GM12878 (cell line): ENCODE measurements at regions not wholly inside any gene's neighbourhood (a gene's known extent, or its start where the extent isn't known, plus 50 kb on each side); places are given as distances from the start of the nearest gene placed in this dataset.

ENCODE experiments used
- ASH2L ChIP-seq: fragments of 300-600, 200-600 bp; sonication (generic); IDR thresholded peaks from 2 replicates; pipeline ENCODE4 v1.6.1; 2017; ENCODE audit warnings: low read depth, mild to moderate bottlenecking, borderline replicate concordance
- ATF7 ChIP-seq: fragments of 450-650 bp; IDR thresholded peaks from 2 replicates; pipeline ENCODE4 v1.6.1; 2016; ENCODE audit warnings: low read depth, mild to moderate bottlenecking
- CBFB ChIP-seq: IDR thresholded peaks from 2 replicates; pipeline ENCODE4 v1.6.1; 2016; ENCODE audit warnings: antibody characterized with exemption, low read depth
- CHD4 ChIP-seq: fragments of 200-600 bp; sonication (generic); IDR thresholded peaks from 2 replicates; pipeline ENCODE4 v1.6.1; 2016; ENCODE audit warnings: mild to moderate bottlenecking
- CREB1 ChIP-seq: IDR thresholded peaks from 2 replicates; pipeline ENCODE4 v1.6.1; 2012; ENCODE audit warnings: low read depth, mild to moderate bottlenecking, inconsistent platforms
- CREM ChIP-seq: IDR thresholded peaks from 2 replicates; pipeline ENCODE4 v1.6.1; 2014; ENCODE audit warnings: antibody characterized with exemption, low read depth
- EGR1 ChIP-seq, 2 experiments: IDR thresholded peaks; 1 replicate in 1 of 2; 2 replicates in 1 of 2; pipeline ENCODE4 v1.6.1; 2011 to 2012; ENCODE audit warnings: low read depth in 2 of 2, low read length in 2 of 2, borderline replicate concordance in 1 of 2, mild to moderate bottlenecking in 1 of 2, moderate library complexity in 1 of 2
- MTA2 ChIP-seq: fragments of 450-650 bp; IDR thresholded peaks from 2 replicates; pipeline ENCODE4 v1.6.1; 2016; ENCODE audit warnings: low read depth, mild to moderate bottlenecking, moderate library complexity
- MXI1 ChIP-seq: fragments of 150-350 bp; IDR thresholded peaks from 2 replicates; pipeline ENCODE4 v1.6.1; 2011; ENCODE audit warnings: low read depth, mild to moderate bottlenecking, inconsistent platforms, low read length, improper control_type of control experiment
- PAX8 ChIP-seq: fragments of 450-650 bp; IDR thresholded peaks from 2 replicates; pipeline ENCODE4 v1.6.1; 2017; ENCODE audit warnings: mild to moderate bottlenecking, moderate library complexity
- YBX1 ChIP-seq: fragments of 450-650 bp; IDR thresholded peaks from 2 replicates; pipeline ENCODE4 v1.6.1; 2016; ENCODE audit warnings: antibody characterized with exemption
- ZBED1 ChIP-seq: IDR thresholded peaks from 2 replicates; pipeline ENCODE4 v1.6.1; 2016; ENCODE audit warnings: borderline replicate concordance
- TF ChIP-seq, protein P1 (sequence below): fragments of 450-650 bp; formaldehyde crosslinking; IDR thresholded peaks from 2 replicates; pipeline ENCODE4 v1.4.0; 2022; ENCODE audit warnings: mild to moderate bottlenecking, moderate library complexity
- TF ChIP-seq, protein P2 (sequence below): fragments of 450-650 bp; conservative IDR thresholded peaks from 2 replicates; pipeline ENCODE4 v1.6.1; 2017; ENCODE audit warnings: mild to moderate bottlenecking, moderate library complexity
- TF ChIP-seq, protein P3 (sequence below): IDR thresholded peaks from 2 replicates; pipeline ENCODE4 v1.6.1; 2012; ENCODE audit warnings: low read depth, low read length, improper control_type of control experiment
- TF ChIP-seq, protein P4 (sequence below): IDR thresholded peaks from 2 replicates; pipeline ENCODE4 v1.6.1; 2011; ENCODE audit warnings: borderline replicate concordance, low read depth, mild to moderate bottlenecking, moderate library complexity, low read length; ENCODE audit not compliant: insufficient read depth, poor library complexity, severe bottlenecking
- TF ChIP-seq, protein P5 (sequence below): fragments of 450-650 bp; formaldehyde crosslinking; IDR thresholded peaks from 2 replicates; pipeline ENCODE4 v1.4.0; 2020; ENCODE audit warnings: mild to moderate bottlenecking, moderate library complexity
- TF ChIP-seq, protein P6 (sequence below): fragments of 450-650 bp; IDR thresholded peaks from 2 replicates; pipeline ENCODE4 v1.6.1; 2016; ENCODE audit warnings: mild to moderate bottlenecking

DNA sequence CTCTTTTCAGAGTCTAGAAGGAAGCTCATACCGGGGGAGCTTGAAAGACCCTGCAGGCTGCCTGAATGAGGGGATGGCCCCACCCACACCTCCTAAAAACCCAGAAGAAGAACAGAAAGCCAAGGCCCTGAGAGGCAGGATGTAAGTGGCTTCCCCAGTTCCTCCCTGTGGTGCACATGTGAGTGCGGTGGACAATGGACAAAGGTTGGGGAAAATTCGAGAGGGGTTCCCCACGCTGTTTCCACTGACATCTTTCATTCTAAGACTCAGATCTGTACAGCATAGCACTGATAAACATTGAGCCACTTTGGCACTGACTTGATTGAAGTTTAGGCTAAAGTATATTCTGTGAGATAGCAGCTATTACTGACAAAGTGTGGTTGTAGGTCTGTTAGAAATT lies 79.5 kb upstream of the UMPS start (continued):
- TF ChIP-seq, protein P1, sequence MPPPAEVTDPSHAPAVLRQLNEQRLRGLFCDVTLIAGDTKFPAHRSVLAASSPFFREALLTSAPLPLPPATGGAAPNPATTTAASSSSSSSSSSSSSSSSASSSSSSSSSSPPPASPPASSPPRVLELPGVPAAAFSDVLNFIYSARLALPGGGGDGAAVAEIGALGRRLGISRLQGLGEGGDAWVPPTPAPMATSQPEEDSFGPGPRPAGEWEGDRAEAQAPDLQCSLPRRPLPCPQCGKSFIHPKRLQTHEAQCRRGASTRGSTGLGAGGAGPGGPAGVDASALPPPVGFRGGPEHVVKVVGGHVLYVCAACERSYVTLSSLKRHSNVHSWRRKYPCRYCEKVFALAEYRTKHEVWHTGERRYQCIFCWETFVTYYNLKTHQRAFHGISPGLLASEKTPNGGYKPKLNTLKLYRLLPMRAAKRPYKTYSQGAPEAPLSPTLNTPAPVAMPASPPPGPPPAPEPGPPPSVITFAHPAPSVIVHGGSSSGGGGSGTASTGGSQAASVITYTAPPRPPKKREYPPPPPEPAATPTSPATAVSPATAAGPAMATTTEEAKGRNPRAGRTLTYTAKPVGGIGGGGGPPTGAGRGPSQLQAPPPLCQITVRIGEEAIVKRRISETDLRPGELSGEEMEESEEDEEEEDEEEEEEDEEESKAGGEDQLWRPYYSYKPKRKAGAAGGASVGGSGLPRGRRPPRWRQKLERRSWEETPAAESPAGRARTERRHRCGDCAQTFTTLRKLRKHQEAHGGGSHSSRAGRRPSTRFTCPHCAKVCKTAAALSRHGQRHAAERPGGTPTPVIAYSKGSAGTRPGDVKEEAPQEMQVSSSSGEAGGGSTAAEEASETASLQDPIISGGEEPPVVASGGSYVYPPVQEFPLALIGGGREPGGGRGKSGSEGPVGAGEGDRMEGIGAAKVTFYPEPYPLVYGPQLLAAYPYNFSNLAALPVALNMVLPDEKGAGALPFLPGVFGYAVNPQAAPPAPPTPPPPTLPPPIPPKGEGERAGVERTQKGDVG: no peak
- TF ChIP-seq, protein P2, sequence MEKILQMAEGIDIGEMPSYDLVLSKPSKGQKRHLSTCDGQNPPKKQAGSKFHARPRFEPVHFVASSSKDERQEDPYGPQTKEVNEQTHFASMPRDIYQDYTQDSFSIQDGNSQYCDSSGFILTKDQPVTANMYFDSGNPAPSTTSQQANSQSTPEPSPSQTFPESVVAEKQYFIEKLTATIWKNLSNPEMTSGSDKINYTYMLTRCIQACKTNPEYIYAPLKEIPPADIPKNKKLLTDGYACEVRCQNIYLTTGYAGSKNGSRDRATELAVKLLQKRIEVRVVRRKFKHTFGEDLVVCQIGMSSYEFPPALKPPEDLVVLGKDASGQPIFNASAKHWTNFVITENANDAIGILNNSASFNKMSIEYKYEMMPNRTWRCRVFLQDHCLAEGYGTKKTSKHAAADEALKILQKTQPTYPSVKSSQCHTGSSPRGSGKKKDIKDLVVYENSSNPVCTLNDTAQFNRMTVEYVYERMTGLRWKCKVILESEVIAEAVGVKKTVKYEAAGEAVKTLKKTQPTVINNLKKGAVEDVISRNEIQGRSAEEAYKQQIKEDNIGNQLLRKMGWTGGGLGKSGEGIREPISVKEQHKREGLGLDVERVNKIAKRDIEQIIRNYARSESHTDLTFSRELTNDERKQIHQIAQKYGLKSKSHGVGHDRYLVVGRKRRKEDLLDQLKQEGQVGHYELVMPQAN: 0 out of 2 replicates have a peak, but pooled peaks have one; percentile 44
- TF ChIP-seq CREM: peak; percentile 83
- 0 out of 2 replicates have a peak, but pooled peaks have one; percentile 29 for TF ChIP-seq CREB1
- TF ChIP-seq CBFB: 0 out of 2 replicates have a peak, but pooled peaks have one; percentile 35
- peak; percentile 66 for TF ChIP-seq ATF7
- no peak for TF ChIP-seq ASH2L
- TF ChIP-seq, protein P3, sequence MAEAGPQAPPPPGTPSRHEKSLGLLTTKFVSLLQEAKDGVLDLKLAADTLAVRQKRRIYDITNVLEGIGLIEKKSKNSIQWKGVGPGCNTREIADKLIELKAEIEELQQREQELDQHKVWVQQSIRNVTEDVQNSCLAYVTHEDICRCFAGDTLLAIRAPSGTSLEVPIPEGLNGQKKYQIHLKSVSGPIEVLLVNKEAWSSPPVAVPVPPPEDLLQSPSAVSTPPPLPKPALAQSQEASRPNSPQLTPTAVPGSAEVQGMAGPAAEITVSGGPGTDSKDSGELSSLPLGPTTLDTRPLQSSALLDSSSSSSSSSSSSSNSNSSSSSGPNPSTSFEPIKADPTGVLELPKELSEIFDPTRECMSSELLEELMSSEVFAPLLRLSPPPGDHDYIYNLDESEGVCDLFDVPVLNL: no peak
- TF ChIP-seq, protein P4, sequence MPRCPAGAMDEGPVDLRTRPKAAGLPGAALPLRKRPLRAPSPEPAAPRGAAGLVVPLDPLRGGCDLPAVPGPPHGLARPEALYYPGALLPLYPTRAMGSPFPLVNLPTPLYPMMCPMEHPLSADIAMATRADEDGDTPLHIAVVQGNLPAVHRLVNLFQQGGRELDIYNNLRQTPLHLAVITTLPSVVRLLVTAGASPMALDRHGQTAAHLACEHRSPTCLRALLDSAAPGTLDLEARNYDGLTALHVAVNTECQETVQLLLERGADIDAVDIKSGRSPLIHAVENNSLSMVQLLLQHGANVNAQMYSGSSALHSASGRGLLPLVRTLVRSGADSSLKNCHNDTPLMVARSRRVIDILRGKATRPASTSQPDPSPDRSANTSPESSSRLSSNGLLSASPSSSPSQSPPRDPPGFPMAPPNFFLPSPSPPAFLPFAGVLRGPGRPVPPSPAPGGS: peak; percentile 78
- TF ChIP-seq, protein P5, sequence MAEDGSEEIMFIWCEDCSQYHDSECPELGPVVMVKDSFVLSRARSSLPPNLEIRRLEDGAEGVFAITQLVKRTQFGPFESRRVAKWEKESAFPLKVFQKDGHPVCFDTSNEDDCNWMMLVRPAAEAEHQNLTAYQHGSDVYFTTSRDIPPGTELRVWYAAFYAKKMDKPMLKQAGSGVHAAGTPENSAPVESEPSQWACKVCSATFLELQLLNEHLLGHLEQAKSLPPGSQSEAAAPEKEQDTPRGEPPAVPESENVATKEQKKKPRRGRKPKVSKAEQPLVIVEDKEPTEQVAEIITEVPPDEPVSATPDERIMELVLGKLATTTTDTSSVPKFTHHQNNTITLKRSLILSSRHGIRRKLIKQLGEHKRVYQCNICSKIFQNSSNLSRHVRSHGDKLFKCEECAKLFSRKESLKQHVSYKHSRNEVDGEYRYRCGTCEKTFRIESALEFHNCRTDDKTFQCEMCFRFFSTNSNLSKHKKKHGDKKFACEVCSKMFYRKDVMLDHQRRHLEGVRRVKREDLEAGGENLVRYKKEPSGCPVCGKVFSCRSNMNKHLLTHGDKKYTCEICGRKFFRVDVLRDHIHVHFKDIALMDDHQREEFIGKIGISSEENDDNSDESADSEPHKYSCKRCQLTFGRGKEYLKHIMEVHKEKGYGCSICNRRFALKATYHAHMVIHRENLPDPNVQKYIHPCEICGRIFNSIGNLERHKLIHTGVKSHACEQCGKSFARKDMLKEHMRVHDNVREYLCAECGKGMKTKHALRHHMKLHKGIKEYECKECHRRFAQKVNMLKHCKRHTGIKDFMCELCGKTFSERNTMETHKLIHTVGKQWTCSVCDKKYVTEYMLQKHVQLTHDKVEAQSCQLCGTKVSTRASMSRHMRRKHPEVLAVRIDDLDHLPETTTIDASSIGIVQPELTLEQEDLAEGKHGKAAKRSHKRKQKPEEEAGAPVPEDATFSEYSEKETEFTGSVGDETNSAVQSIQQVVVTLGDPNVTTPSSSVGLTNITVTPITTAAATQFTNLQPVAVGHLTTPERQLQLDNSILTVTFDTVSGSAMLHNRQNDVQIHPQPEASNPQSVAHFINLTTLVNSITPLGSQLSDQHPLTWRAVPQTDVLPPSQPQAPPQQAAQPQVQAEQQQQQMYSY (CRISPR knock-in tag): no peak
- no peak for TF ChIP-seq MXI1
- TF ChIP-seq ZBED1: peak; percentile 72; the same call in 1 of the 2 replicates
- TF ChIP-seq MTA2: peak; percentile 85
- no peak for TF ChIP-seq CHD4
- TF ChIP-seq, protein P6, sequence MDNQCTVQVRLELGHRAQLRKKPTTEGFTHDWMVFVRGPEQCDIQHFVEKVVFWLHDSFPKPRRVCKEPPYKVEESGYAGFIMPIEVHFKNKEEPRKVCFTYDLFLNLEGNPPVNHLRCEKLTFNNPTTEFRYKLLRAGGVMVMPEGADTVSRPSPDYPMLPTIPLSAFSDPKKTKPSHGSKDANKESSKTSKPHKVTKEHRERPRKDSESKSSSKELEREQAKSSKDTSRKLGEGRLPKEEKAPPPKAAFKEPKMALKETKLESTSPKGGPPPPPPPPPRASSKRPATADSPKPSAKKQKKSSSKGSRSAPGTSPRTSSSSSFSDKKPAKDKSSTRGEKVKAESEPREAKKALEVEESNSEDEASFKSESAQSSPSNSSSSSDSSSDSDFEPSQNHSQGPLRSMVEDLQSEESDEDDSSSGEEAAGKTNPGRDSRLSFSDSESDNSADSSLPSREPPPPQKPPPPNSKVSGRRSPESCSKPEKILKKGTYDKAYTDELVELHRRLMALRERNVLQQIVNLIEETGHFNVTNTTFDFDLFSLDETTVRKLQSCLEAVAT: no peak
- no peak for TF ChIP-seq YBX1
- TF ChIP-seq EGR1 (IDR thresholded peaks at IDR 0.05; ENCODE audit: borderline replicate concordance in 1 of 2, low read depth in 2 of 2, low read length in 2 of 2): peak in 1 of 2 experiments; percentile 65; a peak in 1 of 3 replicates
- TF ChIP-seq PAX8: no peak
